Epithelial cell of proximal tubule (primary cell): ENCODE measurements at regions not wholly inside any gene's neighbourhood (a gene's known extent, or its start where the extent isn't known, plus 50 kb on each side); places are given as distances from the start of the nearest gene placed in this dataset.

Source experiments
- DNase-seq: peaks from one replicate; pipeline ENCODE4 v3.0.0-alpha.2; 2011; ENCODE audit warnings: low read depth
- H3K4me3 ChIP-seq: 2 replicates; pipeline ENCODE4 v1.5.1; 2011; ENCODE audit warnings: low read depth, mild to moderate bottlenecking, low read length
- TF ChIP-seq, protein P1 (sequence below): conservative IDR thresholded peaks from 2 replicates; pipeline ENCODE4 v1.5.1; 2012; ENCODE audit warnings: low read depth, mild to moderate bottlenecking, low read length

GRCh38 chr5:164801910-164802309 lies 1296.5 kb downstream of the MAT2B start:
- TF ChIP-seq, protein P1, sequence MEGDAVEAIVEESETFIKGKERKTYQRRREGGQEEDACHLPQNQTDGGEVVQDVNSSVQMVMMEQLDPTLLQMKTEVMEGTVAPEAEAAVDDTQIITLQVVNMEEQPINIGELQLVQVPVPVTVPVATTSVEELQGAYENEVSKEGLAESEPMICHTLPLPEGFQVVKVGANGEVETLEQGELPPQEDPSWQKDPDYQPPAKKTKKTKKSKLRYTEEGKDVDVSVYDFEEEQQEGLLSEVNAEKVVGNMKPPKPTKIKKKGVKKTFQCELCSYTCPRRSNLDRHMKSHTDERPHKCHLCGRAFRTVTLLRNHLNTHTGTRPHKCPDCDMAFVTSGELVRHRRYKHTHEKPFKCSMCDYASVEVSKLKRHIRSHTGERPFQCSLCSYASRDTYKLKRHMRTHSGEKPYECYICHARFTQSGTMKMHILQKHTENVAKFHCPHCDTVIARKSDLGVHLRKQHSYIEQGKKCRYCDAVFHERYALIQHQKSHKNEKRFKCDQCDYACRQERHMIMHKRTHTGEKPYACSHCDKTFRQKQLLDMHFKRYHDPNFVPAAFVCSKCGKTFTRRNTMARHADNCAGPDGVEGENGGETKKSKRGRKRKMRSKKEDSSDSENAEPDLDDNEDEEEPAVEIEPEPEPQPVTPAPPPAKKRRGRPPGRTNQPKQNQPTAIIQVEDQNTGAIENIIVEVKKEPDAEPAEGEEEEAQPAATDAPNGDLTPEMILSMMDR, result no peak
- no peak overlapping the region for H3K4me3 ChIP-seq
- DNase-seq, result no peak

DNA sequence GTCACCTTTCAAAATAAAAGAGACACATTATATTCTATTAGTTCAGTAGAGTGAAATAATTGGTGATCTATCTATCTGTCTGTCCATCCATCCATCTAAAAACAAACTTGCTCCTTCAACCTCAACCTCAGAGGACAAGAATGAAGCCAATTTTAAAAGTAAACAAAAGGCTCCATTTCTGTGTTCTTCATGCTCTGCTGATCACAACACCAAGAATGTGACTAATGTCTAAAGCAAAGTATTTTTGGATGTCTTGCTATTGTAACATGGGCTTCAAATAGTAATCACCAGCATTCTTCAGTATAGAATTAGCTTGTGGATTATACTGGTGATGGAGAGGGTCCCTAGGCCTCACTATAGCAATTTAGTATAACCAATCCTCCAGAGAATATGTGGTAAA lies 1304.4 kb downstream of the MAT2B start:
- TF ChIP-seq, protein P1, result no peak
- no peak overlapping the region for H3K4me3 ChIP-seq
- peak; percentile 3 for DNase-seq

DNA sequence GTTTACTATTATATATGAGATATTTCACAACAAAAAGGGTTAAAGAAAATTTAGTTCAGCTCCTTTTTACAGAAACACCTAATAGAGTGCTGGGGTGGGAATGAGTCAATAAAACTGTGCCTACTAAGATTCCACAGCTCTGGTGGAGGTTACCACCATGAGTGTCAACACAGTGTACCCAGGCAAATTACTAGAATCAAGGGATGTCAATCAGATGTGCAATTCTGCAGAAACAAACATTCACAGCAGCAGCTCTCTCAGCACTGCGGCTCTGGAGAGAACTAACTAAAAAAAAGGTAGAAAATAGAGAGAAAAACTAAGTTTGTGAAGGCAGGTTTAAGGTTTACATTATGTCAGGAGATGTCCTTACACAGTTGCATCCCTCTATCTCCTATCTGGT lies 1313.0 kb downstream of the MAT2B start:
- no peak for DNase-seq
- TF ChIP-seq, protein P1, result no peak
- H3K4me3 ChIP-seq, result no peak overlapping the region

- DNase-seq, result no peak
- peak overlapping the region; percentile 2 for H3K4me3 ChIP-seq
- TF ChIP-seq, protein P1, result no peak
Observed at GRCh38 chr5:164824671-164825070, 1319.3 kb downstream of the MAT2B start.

DNA sequence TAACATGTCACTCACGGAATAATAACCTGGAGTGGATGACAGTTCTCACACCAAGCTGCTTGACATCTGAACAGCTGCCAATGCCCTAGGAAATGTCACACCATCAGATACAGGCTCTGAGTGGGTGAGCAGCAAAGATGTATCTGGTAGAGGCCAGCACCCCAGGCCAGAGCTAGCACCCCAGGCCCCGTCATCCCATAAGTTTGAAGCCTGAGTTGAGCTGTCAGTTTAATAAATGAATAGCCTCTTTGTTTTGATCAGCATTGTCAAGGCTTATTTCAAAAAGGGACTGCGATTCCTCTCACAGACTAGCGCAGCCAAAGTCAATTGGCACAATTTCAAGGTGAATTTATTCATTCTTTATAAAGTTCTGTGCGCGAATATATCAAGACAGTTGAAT lies 1327.1 kb downstream of the MAT2B start:
- TF ChIP-seq, protein P1, result no peak
- H3K4me3 ChIP-seq, result no peak overlapping the region
- DNase-seq, result no peak

GRCh38 chr5:164844348-164844747 lies 1338.9 kb downstream of the MAT2B start:
- DNase-seq, result no peak
- H3K4me3 ChIP-seq, result no peak overlapping the region
- TF ChIP-seq, protein P1, result no peak

- H3K4me3 ChIP-seq, result no peak overlapping the region
Observed at GRCh38 chr5:164860896-164861295, 1355.5 kb downstream of the MAT2B start.

More at GRCh38 chr5:164860896-164861295, 1355.5 kb downstream of the MAT2B start:
- DNase-seq, result no peak
- TF ChIP-seq, protein P1, result no peak
